ENCODE measurements at regions not wholly inside any gene's neighbourhood (a gene's known extent, or its start where the extent isn't known, plus 50 kb on each side); places are given as distances from the start of the nearest gene placed in this dataset.
"Not testable (repeated sequence)": the region's sequence is repeated elsewhere in the genome, so short reads cannot be mapped to it uniquely, and the experiment has no call there.

DNA sequence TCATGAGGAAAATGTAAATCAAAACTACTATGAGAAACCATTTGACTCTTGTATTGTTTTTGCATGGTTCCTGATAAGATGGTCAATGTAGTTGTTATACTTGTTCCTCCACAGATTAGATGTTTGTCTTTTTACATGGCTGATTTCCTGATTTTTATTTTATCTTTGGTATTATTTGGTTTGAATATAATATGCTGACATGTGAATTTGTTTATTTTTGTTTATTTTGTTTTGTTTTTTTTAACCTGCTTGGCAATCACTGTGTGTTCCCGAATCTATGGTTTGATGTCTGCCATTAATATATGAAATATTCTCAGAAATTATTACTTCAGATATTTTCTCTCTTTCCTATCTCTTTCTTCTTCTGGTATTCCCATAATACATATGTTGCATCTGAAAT is 899.5 kb upstream of the ADGRB3 start:
- Histone ChIP-seq H3K36me3 (ENCODE audit: control insufficient read depth, insufficient read depth, low read length) (no peaks in the 10 kb centered on the region), H3K4me1 (ENCODE audit: control insufficient read depth, insufficient read depth, low read length) (no peaks in the 10 kb centered on the region), H3K9ac (ENCODE audit: low read depth, low read length) (no peak overlapping the region), H3K9me3 (ENCODE audit: control insufficient read depth, insufficient read depth, low read length) (peaks cover 13% of the 10 kb centered on the region; the same call in 1 of the 2 replicates), H3K27me3 (ENCODE audit: control insufficient read depth, insufficient read depth, low read length) (no peaks in the 10 kb centered on the region), H3K27ac (ENCODE audit: low read depth, low read length) (no peak overlapping the region), H3K4me3 (ENCODE audit: low read depth, low read length) (no peak overlapping the region)

DNA sequence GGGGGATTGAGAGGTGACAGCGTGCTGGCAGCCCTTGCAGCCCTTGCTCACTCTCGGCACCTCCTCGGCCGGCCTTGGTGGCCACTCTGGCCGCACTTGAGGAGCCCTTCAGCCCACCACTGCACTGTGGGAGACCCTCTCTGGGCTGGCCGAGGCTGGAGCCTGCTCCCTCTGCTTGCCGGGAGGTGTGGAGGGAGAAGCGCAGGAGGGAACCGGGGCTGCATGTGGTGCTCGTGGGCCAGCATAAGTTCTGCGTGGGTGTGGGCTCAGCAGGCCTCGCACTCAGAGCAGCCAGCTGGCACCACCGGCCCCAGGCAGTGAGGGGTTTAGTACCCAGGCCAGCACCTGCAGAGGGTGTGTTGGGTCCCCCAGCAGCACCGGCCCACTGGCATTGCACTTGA is 912.2 kb upstream of the ADGRB3 start:
- H3K9ac ChIP-seq (ENCODE audit: low read depth, low read length): no peak overlapping the region
- H3K4me3 ChIP-seq (ENCODE audit: low read depth, low read length): no peak overlapping the region
- no peaks in the 10 kb centered on the region for H3K36me3 ChIP-seq (ENCODE audit: control insufficient read depth, insufficient read depth, low read length)
- H3K27ac ChIP-seq (ENCODE audit: low read depth, low read length): no peak overlapping the region
- H3K9me3 ChIP-seq (ENCODE audit: control insufficient read depth, insufficient read depth, low read length): peaks cover 12% of the 10 kb centered on the region
- no peaks in the 10 kb centered on the region for H3K27me3 ChIP-seq (ENCODE audit: control insufficient read depth, insufficient read depth, low read length)
- H3K4me1 ChIP-seq (ENCODE audit: control insufficient read depth, insufficient read depth, low read length): no peaks in the 10 kb centered on the region

DNA sequence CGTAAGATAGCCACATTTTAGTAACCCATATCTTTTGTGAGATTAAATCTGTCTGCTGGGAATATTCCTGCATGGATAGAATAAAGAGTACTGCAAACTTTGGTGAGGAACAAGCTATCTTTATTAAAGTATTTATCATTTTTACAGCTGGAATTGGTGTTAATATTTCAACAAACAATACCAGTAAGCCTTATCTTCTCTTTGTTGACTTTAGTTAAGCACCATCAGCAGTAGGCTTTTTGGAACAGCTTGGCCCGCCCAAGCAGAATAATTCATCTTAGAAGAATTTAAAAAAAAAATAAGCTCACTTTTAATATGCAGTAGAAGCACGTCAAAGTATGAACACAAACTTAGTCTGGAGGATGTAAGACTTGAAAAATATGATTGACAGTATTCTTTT is 917.8 kb upstream of the ADGRB3 start:
- Histone ChIP-seq H3K4me3 (ENCODE audit: low read depth, low read length) (no peak overlapping the region), H3K9ac (ENCODE audit: low read depth, low read length) (no peak overlapping the region), H3K4me1 (ENCODE audit: control insufficient read depth, insufficient read depth, low read length) (no peaks in the 10 kb centered on the region), H3K27me3 (ENCODE audit: control insufficient read depth, insufficient read depth, low read length) (no peaks in the 10 kb centered on the region), H3K9me3 (ENCODE audit: control insufficient read depth, insufficient read depth, low read length) (peaks cover 5% of the 10 kb centered on the region; the same call in 1 of the 2 replicates), H3K36me3 (ENCODE audit: control insufficient read depth, insufficient read depth, low read length) (no peaks in the 10 kb centered on the region), H3K27ac (ENCODE audit: low read depth, low read length) (no peak overlapping the region)

DNA sequence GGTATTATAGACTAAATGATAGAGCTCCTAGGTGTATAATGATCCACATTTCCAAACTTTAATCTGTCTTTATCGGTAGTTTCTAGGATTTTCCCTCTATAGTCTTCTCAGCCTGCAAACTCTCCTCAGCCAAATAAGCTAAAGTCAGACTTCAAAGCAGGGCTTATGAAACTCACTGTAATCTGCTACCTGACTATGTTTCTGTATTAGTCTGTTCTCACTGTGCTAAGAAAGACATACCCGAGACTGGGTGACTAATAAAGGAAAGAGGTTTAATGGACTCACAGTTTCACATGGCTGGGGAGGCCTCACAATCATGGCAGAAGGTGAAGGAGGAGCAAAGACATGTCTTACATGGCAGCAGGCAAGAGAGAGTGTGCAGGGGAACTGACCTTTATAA is 928.7 kb upstream of the ADGRB3 start:
- no peaks in the 10 kb centered on the region for H3K27me3 ChIP-seq (ENCODE audit: control insufficient read depth, insufficient read depth, low read length)
- H3K4me1 ChIP-seq (ENCODE audit: control insufficient read depth, insufficient read depth, low read length): no peaks in the 10 kb centered on the region
- no peaks in the 10 kb centered on the region for H3K36me3 ChIP-seq (ENCODE audit: control insufficient read depth, insufficient read depth, low read length)
- no peak overlapping the region for H3K4me3 ChIP-seq (ENCODE audit: low read depth, low read length)
- no peak overlapping the region for H3K9ac ChIP-seq (ENCODE audit: low read depth, low read length)
- no peak overlapping the region for H3K27ac ChIP-seq (ENCODE audit: low read depth, low read length)
- peaks cover 7% of the 10 kb centered on the region for H3K9me3 ChIP-seq (ENCODE audit: control insufficient read depth, insufficient read depth, low read length)

DNA sequence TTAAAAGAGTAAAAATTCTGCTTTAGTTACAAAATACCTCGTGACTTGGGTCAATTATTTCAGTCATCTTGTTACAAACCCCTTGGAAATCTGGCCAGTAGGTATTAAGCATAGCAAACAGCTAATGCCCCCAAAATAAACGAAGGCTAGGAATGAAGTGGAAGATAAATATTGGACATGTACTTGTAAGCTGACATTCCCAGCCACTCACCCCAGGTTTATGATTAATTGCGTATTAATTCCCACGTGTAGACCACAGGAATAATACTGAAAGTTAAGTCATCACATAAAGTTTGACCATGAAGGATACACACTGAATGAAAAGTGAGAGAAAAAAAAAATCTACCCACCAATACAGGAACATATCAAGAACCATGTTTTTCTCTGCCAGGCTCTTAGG is 936.5 kb upstream of the ADGRB3 start:
- H3K36me3 ChIP-seq (ENCODE audit: control insufficient read depth, insufficient read depth, low read length): no peaks in the 10 kb centered on the region
- H3K27me3 ChIP-seq (ENCODE audit: control insufficient read depth, insufficient read depth, low read length): no peaks in the 10 kb centered on the region
- H3K4me1 ChIP-seq (ENCODE audit: control insufficient read depth, insufficient read depth, low read length): no peaks in the 10 kb centered on the region
- H3K9me3 ChIP-seq (ENCODE audit: control insufficient read depth, insufficient read depth, low read length): no peaks in the 10 kb centered on the region
- no peak overlapping the region for H3K27ac ChIP-seq (ENCODE audit: low read depth, low read length)
- no peak overlapping the region for H3K4me3 ChIP-seq (ENCODE audit: low read depth, low read length)
- no peak overlapping the region for H3K9ac ChIP-seq (ENCODE audit: low read depth, low read length)

DNA sequence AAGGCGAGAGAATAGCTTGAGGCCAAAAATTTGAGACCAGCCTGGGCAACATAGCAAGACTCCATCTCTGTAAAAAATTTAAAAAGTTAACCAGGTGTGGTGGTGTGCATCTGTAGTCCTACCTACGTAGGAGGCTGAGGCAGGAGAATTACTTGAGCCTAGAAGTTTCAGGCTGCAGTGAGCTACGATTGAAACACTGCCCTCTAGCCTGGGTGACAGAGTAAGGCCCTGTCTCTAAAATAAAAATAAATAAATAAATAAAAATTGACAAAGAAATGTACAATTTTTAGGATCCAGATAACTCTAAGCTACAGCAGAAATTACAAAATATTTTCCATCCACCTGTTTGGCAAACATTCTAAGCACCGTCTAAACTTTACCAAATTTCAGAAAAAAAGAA is 941.0 kb upstream of the ADGRB3 start:
- Histone ChIP-seq H3K27ac (ENCODE audit: low read depth, low read length) (no peak overlapping the region), H3K27me3 (ENCODE audit: control insufficient read depth, insufficient read depth, low read length) (no peaks in the 10 kb centered on the region), H3K36me3 (ENCODE audit: control insufficient read depth, insufficient read depth, low read length) (no peaks in the 10 kb centered on the region), H3K9ac (ENCODE audit: low read depth, low read length) (no peak overlapping the region), H3K4me3 (ENCODE audit: low read depth, low read length) (no peak overlapping the region), H3K9me3 (ENCODE audit: control insufficient read depth, insufficient read depth, low read length) (0 out of 2 replicates have a peak, but pooled peaks cover under 1% of the 10 kb centered on the region), H3K4me1 (ENCODE audit: control insufficient read depth, insufficient read depth, low read length) (peaks cover 6% of the 10 kb centered on the region; the same call in 1 of the 2 replicates)

DNA sequence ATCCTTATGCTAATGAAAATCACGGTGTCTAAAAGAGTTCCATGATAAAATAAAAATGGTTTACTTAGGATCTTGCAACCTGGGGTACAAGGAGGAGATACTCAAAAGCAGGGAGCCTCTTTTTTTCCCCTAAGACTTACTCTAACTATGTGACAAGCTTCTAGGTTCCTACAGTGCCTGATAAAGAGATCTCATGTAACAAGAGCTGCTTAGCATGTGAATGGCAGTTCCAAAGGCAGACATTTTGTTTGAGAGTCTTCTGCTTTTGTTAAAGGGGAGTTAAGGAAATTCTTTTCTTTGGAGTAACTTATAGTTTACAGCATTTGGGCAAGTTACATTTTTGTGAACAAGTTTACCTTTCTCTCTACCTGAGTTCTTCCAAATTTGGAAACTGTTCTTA is 945.8 kb upstream of the ADGRB3 start:
- no peak overlapping the region for H3K27ac ChIP-seq (ENCODE audit: low read depth, low read length)
- peaks cover 7% of the 10 kb centered on the region; the same call in 1 of the 2 replicates for H3K9me3 ChIP-seq (ENCODE audit: control insufficient read depth, insufficient read depth, low read length)
- peaks cover 10% of the 10 kb centered on the region; the same call in 1 of the 2 replicates for H3K4me1 ChIP-seq (ENCODE audit: control insufficient read depth, insufficient read depth, low read length)
- no peak overlapping the region for H3K9ac ChIP-seq (ENCODE audit: low read depth, low read length)
- no peaks in the 10 kb centered on the region for H3K36me3 ChIP-seq (ENCODE audit: control insufficient read depth, insufficient read depth, low read length)
- H3K27me3 ChIP-seq (ENCODE audit: control insufficient read depth, insufficient read depth, low read length): no peaks in the 10 kb centered on the region
- H3K4me3 ChIP-seq (ENCODE audit: low read depth, low read length): no peak overlapping the region; the same call in 1 of the 2 replicates

DNA sequence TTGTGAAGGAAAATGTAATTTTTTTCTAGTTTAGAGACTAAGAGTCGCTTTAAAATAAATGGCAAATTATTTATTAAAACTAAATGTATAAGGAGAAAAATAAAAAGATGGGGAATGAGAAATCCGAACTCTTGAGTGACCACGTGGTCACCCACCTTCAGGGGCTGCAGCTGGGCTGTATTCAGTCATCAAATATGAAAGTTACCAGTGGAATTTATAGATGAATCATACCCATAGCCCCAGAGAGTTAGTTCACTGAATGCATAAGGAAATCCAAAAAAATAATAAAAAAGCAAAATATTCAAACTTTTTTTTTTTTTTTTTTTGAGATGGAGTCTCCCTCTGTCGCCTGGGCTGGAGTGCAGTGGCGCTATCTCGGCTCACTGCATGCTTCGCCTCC is 947.7 kb upstream of the ADGRB3 start:
- Histone ChIP-seq H3K27ac (ENCODE audit: low read depth, low read length) (no peak overlapping the region), H3K4me1 (ENCODE audit: control insufficient read depth, insufficient read depth, low read length) (peaks cover 10% of the 10 kb centered on the region; the same call in 1 of the 2 replicates), H3K27me3 (ENCODE audit: control insufficient read depth, insufficient read depth, low read length) (no peaks in the 10 kb centered on the region), H3K36me3 (ENCODE audit: control insufficient read depth, insufficient read depth, low read length) (no peaks in the 10 kb centered on the region), H3K4me3 (ENCODE audit: low read depth, low read length) (no peak overlapping the region), H3K9me3 (ENCODE audit: control insufficient read depth, insufficient read depth, low read length) (peaks cover 7% of the 10 kb centered on the region; the same call in 1 of the 2 replicates), H3K9ac (ENCODE audit: low read depth, low read length) (no peak overlapping the region)

DNA sequence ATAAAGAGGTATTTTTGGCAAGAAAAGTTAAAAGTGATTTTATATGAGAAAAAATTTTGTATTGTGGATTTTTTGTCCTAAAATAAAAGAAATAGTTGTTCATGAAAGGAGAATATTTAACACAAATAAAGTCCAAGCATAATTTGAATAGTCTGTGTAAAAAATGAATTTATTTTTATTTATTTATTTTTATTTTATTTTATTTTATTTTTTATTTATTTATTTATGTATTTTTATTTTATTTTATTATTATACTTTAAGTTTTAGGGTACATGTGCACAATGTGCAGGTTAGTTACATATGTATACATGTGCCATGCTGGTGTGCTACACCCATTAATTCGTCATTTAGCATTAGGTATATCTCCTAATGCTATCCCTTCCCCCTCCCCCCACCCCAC is 948.9 kb upstream of the ADGRB3 start:
- not testable (repeated sequence) for H3K36me3 ChIP-seq (ENCODE audit: control insufficient read depth, insufficient read depth, low read length); H3K27ac ChIP-seq (ENCODE audit: low read depth, low read length); H3K4me1 ChIP-seq (ENCODE audit: control insufficient read depth, insufficient read depth, low read length); H3K9me3 ChIP-seq (ENCODE audit: control insufficient read depth, insufficient read depth, low read length); H3K4me3 ChIP-seq (ENCODE audit: low read depth, low read length); H3K27me3 ChIP-seq (ENCODE audit: control insufficient read depth, insufficient read depth, low read length); H3K9ac ChIP-seq (ENCODE audit: low read depth, low read length)

DNA sequence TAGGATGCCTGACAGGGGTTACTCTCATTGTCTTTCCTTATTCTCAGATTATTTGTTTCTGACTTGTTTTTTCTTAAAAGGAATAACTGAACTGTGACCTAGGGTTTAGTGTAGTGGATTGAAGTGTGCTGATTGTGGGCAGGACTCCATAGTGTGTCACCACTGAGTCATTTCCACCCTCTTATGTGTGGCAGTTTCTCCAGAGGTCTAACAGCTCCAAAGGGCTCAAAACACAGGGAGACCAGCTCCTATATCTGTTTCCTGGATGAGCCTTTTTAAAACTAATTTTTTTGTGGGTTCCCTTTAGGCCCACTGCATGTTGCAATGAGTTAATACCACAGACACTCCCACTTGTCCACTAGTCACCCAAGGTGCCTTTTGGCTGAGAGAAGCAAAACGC is 951.1 kb upstream of the ADGRB3 start:
- Histone ChIP-seq H3K27me3 (ENCODE audit: control insufficient read depth, insufficient read depth, low read length) (no peaks in the 10 kb centered on the region), H3K9me3 (ENCODE audit: control insufficient read depth, insufficient read depth, low read length) (peaks cover 5% of the 10 kb centered on the region; the same call in 1 of the 2 replicates), H3K36me3 (ENCODE audit: control insufficient read depth, insufficient read depth, low read length) (no peaks in the 10 kb centered on the region), H3K4me3 (ENCODE audit: low read depth, low read length) (no peak overlapping the region), H3K27ac (ENCODE audit: low read depth, low read length) (no peak overlapping the region), H3K9ac (ENCODE audit: low read depth, low read length) (no peak overlapping the region), H3K4me1 (ENCODE audit: control insufficient read depth, insufficient read depth, low read length) (peaks cover 2% of the 10 kb centered on the region; the same call in 1 of the 2 replicates)

DNA sequence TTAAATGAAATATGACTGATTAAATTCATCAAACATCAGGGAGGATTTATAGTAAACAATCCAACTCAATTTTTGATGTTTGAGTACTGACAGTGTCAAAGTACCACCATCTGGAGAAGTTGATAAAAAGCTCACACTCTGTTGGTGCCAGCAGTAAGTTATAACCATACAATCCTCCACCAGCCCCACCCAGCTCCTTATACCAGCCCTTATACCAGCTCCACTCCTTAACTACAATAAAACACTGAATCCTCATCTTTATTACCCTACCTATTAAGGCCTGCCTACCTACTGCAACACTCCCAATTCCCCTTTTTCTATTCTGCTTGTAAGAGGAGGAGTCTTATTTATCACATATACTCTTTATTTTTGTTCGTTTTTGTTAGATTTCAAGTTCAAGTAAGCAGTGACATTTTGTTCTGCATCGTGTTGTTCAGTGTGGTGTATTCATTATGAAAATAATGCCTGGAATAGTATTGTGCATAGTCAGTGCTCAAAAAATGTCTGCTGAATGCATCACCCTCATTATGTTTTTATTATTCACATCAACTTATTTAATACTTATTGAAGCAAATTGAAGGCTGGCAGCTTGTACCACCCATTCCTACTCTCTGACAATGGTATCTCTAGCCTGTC is 954.7 kb upstream of the ADGRB3 start:
- H3K27me3 ChIP-seq (ENCODE audit: control insufficient read depth, insufficient read depth, low read length): no peaks in the 10 kb centered on the region
- H3K27ac ChIP-seq (ENCODE audit: low read depth, low read length): no peak overlapping the region
- H3K4me3 ChIP-seq (ENCODE audit: low read depth, low read length): no peak overlapping the region

More for the DNA sequence above, 954.7 kb upstream of the ADGRB3 start:
- Histone ChIP-seq H3K4me1 (ENCODE audit: control insufficient read depth, insufficient read depth, low read length) (no peaks in the 10 kb centered on the region), H3K36me3 (ENCODE audit: control insufficient read depth, insufficient read depth, low read length) (no peaks in the 10 kb centered on the region), H3K9ac (ENCODE audit: low read depth, low read length) (no peak overlapping the region), H3K9me3 (ENCODE audit: control insufficient read depth, insufficient read depth, low read length) (peaks cover 9% of the 10 kb centered on the region; the same call in 1 of the 2 replicates)
